GM12878 (cell line): ENCODE measurements at regions not wholly inside any gene's neighbourhood (a gene's known extent, or its start where the extent isn't known, plus 50 kb on each side); places are given as distances from the start of the nearest gene placed in this dataset.

ENCODE experiments used
- ATAC-seq: fragments of 200-7000 bp; cut with Tn5 transposase; 3 replicates; pipeline ENCODE4 v1.9.1; 2020; ENCODE audit warnings: mild to moderate bottlenecking, moderate library complexity
- BruUV-seq: library from RNA; stranded (reverse); fragments of 400-500 nt; replicated peaks from 2 replicates; lab custom pipeline; 2021; lab: Mats Ljungman, UMichigan
- CTCF ChIA-PET: fragments of 300-600 bp; sonication (Branson Sonifier 250); formaldehyde crosslinking; extraction: SDS; loops from one replicate; lab custom pipeline; 2021; ENCODE audit warnings: inconsistent platforms; lab: Yijun Ruan, JAX
- POLR2A ChIA-PET: fragments of 350-600 bp; formaldehyde crosslinking; extraction: SDS; loops from one replicate; lab custom pipeline; 2021; ENCODE audit warnings: inconsistent platforms; lab: Charles Lee
- RAD21 ChIA-PET: fragments of 300-600 bp; sonication (Branson Sonifier 250); formaldehyde crosslinking; loops from one replicate; lab custom pipeline; 2023; ENCODE audit warnings: antibody characterized with exemption; ENCODE audit not compliant: unreplicated experiment; lab: Charles Lee
- SMC1A ChIA-PET: fragments of 300-600 bp; sonication (Branson Sonifier 250); formaldehyde crosslinking; loops from one replicate; lab custom pipeline; 2023; ENCODE audit not compliant: unreplicated experiment, uncharacterized antibody; lab: Charles Lee
- DNase-seq: peaks from one replicate; pipeline ENCODE4 v3.0.0-alpha.2; 2011; ENCODE audit warnings: low read depth, low spot score
- FAIRE-seq: peaks from 3 replicates; lab custom pipeline; 2011; peaks lifted over from hg19 to GRCh38; lab: Jason Lieb, UNC
- H2AFZ ChIP-seq: 2 replicates; pipeline ENCODE4 v1.6.0; 2011; ENCODE audit warnings: low read depth, low read length, control low read depth; ENCODE audit not compliant: control insufficient read depth
- H3K27ac ChIP-seq: 2 replicates; pipeline ENCODE4 v1.5.1; 2011; ENCODE audit warnings: control low read depth; ENCODE audit not compliant: control insufficient read depth, insufficient read depth
- H3K27me3 ChIP-seq, 2 experiments: replicated peaks in 1 of 2; 2 replicates each; pipeline versions ENCODE4 v1.6.0 to v1.6.1; 2011; ENCODE audit warnings: low read length in 1 of 2; ENCODE audit not compliant: control insufficient read depth in 2 of 2, insufficient read depth in 2 of 2
- H3K36me3 ChIP-seq, 2 experiments: 2 replicates each; pipeline ENCODE4 v1.5.1; 2011; ENCODE audit warnings: low read length in 1 of 2; ENCODE audit not compliant: control insufficient read depth in 2 of 2, insufficient read depth in 2 of 2
- H3K4me1 ChIP-seq: 2 replicates; pipeline ENCODE4 v1.6.1; 2011; ENCODE audit warnings: mild to moderate bottlenecking, low read length, moderate library complexity, mixed read lengths; ENCODE audit not compliant: control insufficient read depth, insufficient read depth
- H3K4me2 ChIP-seq: 2 replicates; pipeline ENCODE4 v1.6.0; 2011; ENCODE audit warnings: control low read depth; ENCODE audit not compliant: control insufficient read depth, insufficient read depth
- H3K4me3 ChIP-seq: fragments of 200-600 bp; sonication (generic); 2 replicates; pipeline ENCODE4 v1.5.1; 2016
- H3K79me2 ChIP-seq: 2 replicates; pipeline ENCODE4 v1.6.0; 2011; ENCODE audit warnings: low read length; ENCODE audit not compliant: control insufficient read depth, insufficient read depth
- H3K9ac ChIP-seq: 2 replicates; pipeline ENCODE4 v1.8.0; 2011; ENCODE audit warnings: low read length, control low read depth, mixed read lengths; ENCODE audit not compliant: control insufficient read depth, insufficient read depth
- H3K9me3 ChIP-seq: replicated peaks from 3 replicates; pipeline ENCODE4 v1.5.1; 2011; ENCODE audit warnings: mild to moderate bottlenecking, low read length; ENCODE audit not compliant: control insufficient read depth, insufficient read depth
- H4K20me1 ChIP-seq: 2 replicates; pipeline ENCODE4 v1.6.0; 2011; ENCODE audit not compliant: control insufficient read depth, insufficient read depth
- ATF7 ChIP-seq: fragments of 450-650 bp; IDR thresholded peaks from 2 replicates; pipeline ENCODE4 v1.6.1; 2016; ENCODE audit warnings: low read depth, mild to moderate bottlenecking
- CBX3 ChIP-seq: fragments of 200-600 bp; sonication (generic); IDR thresholded peaks from 2 replicates; pipeline ENCODE4 v1.6.1; 2016; ENCODE audit warnings: low read depth, borderline replicate concordance
- ESRRA ChIP-seq: IDR thresholded peaks from 2 replicates; pipeline ENCODE4 v1.6.1; 2012; ENCODE audit warnings: mild to moderate bottlenecking, low read length, improper control_type of control experiment
- FOXK2 ChIP-seq: fragments of 450-650 bp; IDR thresholded peaks from 2 replicates; pipeline ENCODE4 v1.6.1; 2017; ENCODE audit warnings: mild to moderate bottlenecking, moderate library complexity
- IRF5 ChIP-seq: fragments of 450-650 bp; IDR thresholded peaks from 2 replicates; pipeline ENCODE4 v1.6.1; 2017; ENCODE audit warnings: borderline replicate concordance
- MYB ChIP-seq: fragments of 150-350 bp; IDR thresholded peaks from 2 replicates; pipeline ENCODE4 v1.6.1; 2014; ENCODE audit warnings: mild to moderate bottlenecking, low read depth, low read length, borderline replicate concordance
- NFIC ChIP-seq: IDR thresholded peaks from 2 replicates; pipeline ENCODE4 v1.6.1; 2012; ENCODE audit warnings: low read depth, mild to moderate bottlenecking, inconsistent platforms, low read length, moderate library complexity
- PML ChIP-seq: IDR thresholded peaks from 2 replicates; pipeline ENCODE4 v1.6.1; 2012; ENCODE audit warnings: low read length, inconsistent platforms
- SMARCA5 ChIP-seq: fragments of 450-650 bp; IDR thresholded peaks from 2 replicates; pipeline ENCODE4 v1.6.1; 2017; ENCODE audit warnings: mild to moderate bottlenecking
- SUPT20H ChIP-seq: IDR thresholded peaks from 2 replicates; pipeline ENCODE4 v1.6.1; 2011; ENCODE audit warnings: low read depth, mild to moderate bottlenecking, low read length, moderate library complexity, borderline replicate concordance; ENCODE audit not compliant: control insufficient read depth
- TAF1 ChIP-seq: IDR thresholded peaks from 2 replicates; pipeline ENCODE4 v1.6.1; 2011; ENCODE audit warnings: mild to moderate bottlenecking, low read depth, low read length, borderline replicate concordance
- TBL1XR1 ChIP-seq: IDR thresholded peaks from 2 replicates; pipeline ENCODE4 v1.6.1; 2012; ENCODE audit warnings: low read depth, low read length, improper control_type of control experiment
- ZBED1 ChIP-seq: IDR thresholded peaks from 2 replicates; pipeline ENCODE4 v1.6.1; 2016; ENCODE audit warnings: borderline replicate concordance
- ZNF207 ChIP-seq: fragments of 450-650 bp; IDR thresholded peaks from 2 replicates; pipeline ENCODE4 v1.6.1; 2014; ENCODE audit warnings: antibody characterized with exemption, mild to moderate bottlenecking, borderline replicate concordance
- ZNF622 ChIP-seq: fragments of 450-650 bp; IDR thresholded peaks from 2 replicates; pipeline ENCODE4 v1.6.1; 2017; ENCODE audit warnings: mild to moderate bottlenecking, inconsistent platforms
- WGBS: methylation state at CpG from one replicate; pipeline ENCODE4 v1.1.6; 2016; ENCODE audit warnings: low lambda C conversion rate; ENCODE audit not compliant: insufficient replicate concordance, insufficient coverage; ENCODE audit errors: missing lambda C conversion rate; 5-methylcytosine and 5-hydroxymethylcytosine counted together
- in situ Hi-C: fragments of 300-500 bp; cut with MboI; formaldehyde crosslinking; loops from 9 replicates; pipeline ENCODE4 v1.14.3; 2018; ENCODE audit warnings: mixed read lengths
- intact Hi-C: fragments of 100-400 bp; cut with micrococcal nuclease; formaldehyde crosslinking; loops from one replicate; pipeline ENCODE4 v1.14.2; 2022; ENCODE audit not compliant: unreplicated experiment
- TF ChIP-seq, protein P1 (sequence below): fragments of 450-650 bp; formaldehyde crosslinking; IDR thresholded peaks from 2 replicates; pipeline ENCODE4 v1.5.0; 2022; ENCODE audit warnings: mild to moderate bottlenecking, missing genetic modification characterization
- TF ChIP-seq, protein P2 (sequence below): fragments of 450-650 bp; IDR thresholded peaks from 2 replicates; pipeline ENCODE4 v1.6.1; 2017; ENCODE audit warnings: low read depth, mild to moderate bottlenecking, moderate library complexity

DNA sequence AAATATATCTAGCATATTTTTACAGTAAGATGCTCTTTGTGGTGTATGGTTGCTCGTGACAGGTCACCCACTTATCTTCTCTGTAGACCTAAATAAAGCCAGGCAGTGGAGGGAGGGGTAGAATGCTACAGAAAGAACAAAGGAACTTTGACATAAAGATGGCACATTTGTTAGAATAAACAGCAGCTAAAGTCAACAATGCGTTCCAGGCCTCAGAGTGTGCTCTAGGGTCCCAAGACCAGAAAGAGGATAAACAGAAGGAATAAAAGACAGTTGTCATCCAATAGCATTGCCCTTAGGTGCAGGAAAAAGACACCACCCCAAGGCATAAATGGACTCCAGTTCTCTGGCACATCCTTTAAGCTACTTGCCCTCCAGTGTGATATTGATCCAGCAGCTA lies 523.0 kb upstream of the CDH11 start:
- POLR2A ChIA-PET: no interaction called here
- 0% methylated on average over 2 of the region's 2 CpGs for WGBS
- in situ Hi-C loops: no loop called here
- RAD21 ChIA-PET: no interaction called here
- Histone ChIP-seq H3K4me2 (no peak overlapping the region), H3K4me1 (no peaks in the 10 kb centered on the region), H3K79me2 (no peaks in the 10 kb centered on the region), H3K9me3 (no peaks in the 10 kb centered on the region), H3K27me3 (no peaks in the 10 kb centered on the region), H3K9ac (no peak overlapping the region), H3K27ac (no peak overlapping the region), H3K4me3 (no peak overlapping the region), H3K36me3 (no peaks in the 10 kb centered on the region), H2AFZ (no peak overlapping the region), H4K20me1 (no peaks in the 10 kb centered on the region)
- TF ChIP-seq, protein P1, sequence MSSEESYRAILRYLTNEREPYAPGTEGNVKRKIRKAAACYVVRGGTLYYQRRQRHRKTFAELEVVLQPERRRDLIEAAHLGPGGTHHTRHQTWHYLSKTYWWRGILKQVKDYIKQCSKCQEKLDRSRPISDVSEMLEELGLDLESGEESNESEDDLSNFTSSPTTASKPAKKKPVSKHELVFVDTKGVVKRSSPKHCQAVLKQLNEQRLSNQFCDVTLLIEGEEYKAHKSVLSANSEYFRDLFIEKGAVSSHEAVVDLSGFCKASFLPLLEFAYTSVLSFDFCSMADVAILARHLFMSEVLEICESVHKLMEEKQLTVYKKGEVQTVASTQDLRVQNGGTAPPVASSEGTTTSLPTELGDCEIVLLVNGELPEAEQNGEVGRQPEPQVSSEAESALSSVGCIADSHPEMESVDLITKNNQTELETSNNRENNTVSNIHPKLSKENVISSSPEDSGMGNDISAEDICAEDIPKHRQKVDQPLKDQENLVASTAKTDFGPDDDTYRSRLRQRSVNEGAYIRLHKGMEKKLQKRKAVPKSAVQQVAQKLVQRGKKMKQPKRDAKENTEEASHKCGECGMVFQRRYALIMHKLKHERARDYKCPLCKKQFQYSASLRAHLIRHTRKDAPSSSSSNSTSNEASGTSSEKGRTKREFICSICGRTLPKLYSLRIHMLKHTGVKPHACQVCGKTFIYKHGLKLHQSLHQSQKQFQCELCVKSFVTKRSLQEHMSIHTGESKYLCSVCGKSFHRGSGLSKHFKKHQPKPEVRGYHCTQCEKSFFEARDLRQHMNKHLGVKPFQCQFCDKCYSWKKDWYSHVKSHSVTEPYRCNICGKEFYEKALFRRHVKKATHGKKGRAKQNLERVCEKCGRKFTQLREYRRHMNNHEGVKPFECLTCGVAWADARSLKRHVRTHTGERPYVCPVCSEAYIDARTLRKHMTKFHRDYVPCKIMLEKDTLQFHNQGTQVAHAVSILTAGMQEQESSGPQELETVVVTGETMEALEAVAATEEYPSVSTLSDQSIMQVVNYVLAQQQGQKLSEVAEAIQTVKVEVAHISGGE (CRISPR knock-in tag): no peak
- TF ChIP-seq NFIC (no peak), IRF5 (no peak), TBL1XR1 (no peak), TAF1 (no peak), SUPT20H (no peak), FOXK2 (no peak), CBX3 (no peak), ESRRA (no peak), PML (no peak), ZBED1 (no peak), MYB (no peak), ATF7 (no peak), SMARCA5 (no peak), ZNF207 (no peak), ZNF622 (no peak)
- TF ChIP-seq, protein P2, sequence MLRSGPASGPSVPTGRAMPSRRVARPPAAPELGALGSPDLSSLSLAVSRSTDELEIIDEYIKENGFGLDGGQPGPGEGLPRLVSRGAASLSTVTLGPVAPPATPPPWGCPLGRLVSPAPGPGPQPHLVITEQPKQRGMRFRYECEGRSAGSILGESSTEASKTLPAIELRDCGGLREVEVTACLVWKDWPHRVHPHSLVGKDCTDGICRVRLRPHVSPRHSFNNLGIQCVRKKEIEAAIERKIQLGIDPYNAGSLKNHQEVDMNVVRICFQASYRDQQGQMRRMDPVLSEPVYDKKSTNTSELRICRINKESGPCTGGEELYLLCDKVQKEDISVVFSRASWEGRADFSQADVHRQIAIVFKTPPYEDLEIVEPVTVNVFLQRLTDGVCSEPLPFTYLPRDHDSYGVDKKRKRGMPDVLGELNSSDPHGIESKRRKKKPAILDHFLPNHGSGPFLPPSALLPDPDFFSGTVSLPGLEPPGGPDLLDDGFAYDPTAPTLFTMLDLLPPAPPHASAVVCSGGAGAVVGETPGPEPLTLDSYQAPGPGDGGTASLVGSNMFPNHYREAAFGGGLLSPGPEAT: no peak
- FAIRE-seq (no peak), DNase-seq (no peak), ATAC-seq (no peak)
- CTCF ChIA-PET: no interaction called here
- BruUV-seq: no TSS peak
- SMC1A ChIA-PET: no interaction called here
- intact Hi-C loops: no loop called here
